Prostate gland (tissue), 2 donors: ENCODE measurements at regions not wholly inside any gene's neighbourhood (a gene's known extent, or its start where the extent isn't known, plus 50 kb on each side); places are given as distances from the start of the nearest gene placed in this dataset.

Source experiments
- DNase-seq: peaks from one replicate; pipeline ENCODE4 v3.0.0-alpha.2; 2019; ENCODE audit warnings: low spot score
- H3K27ac ChIP-seq, 2 donors: fragments of 200-600 bp; sonication (generic); 2 replicates each; pipeline ENCODE4 v1.5.1; 2017 to 2019
- H3K27me3 ChIP-seq: fragments of 200-600 bp; sonication (generic); replicated peaks from 2 replicates; pipeline ENCODE4 v1.5.1; 2019; ENCODE audit not compliant: insufficient read depth
- H3K36me3 ChIP-seq, 2 donors: fragments of 200-600 bp; sonication (generic); 1 replicate in 1 of 2; 2 replicates in 1 of 2; pipeline versions ENCODE4 v1.5.1 to v1.8.1; 2017 to 2019
- H3K4me1 ChIP-seq: fragments of 200-600 bp; sonication (generic); replicated peaks from 2 replicates; pipeline ENCODE4 v1.5.1; 2019
- H3K4me3 ChIP-seq, 2 donors: fragments of 200-600 bp; sonication (generic); 2 replicates each; pipeline ENCODE4 v1.5.1; 2017 to 2019
- H3K9me3 ChIP-seq: fragments of 200-600 bp; sonication (generic); 2 replicates; pipeline ENCODE4 v1.5.1; 2017
- POLR2A ChIP-seq: fragments of 450-650 bp; IDR thresholded peaks from one replicate; pipeline ENCODE4 v1.6.1; 2016; ENCODE audit warnings: antibody characterized with exemption, mild to moderate bottlenecking
- POLR2AphosphoS5 ChIP-seq: sonication (generic); formaldehyde crosslinking; IDR thresholded peaks from one replicate; pipeline ENCODE4 v1.6.1; 2017; ENCODE audit warnings: antibody characterized with exemption
- WGBS: methylation state at CpG from one replicate; pipeline ENCODE4 v1.1.5; 2018; 5-methylcytosine and 5-hydroxymethylcytosine counted together
- intact Hi-C: fragments of 100-400 bp; cut with DNase I; formaldehyde crosslinking; loops from one replicate; pipeline ENCODE4 v1.14.2; 2022
- TF ChIP-seq, protein P1 (sequence below), 4 experiments: fragments of 200-600 bp in 2 of 4; fragments of 450-650 bp in 2 of 4; sonication (generic) in 2 of 4; IDR thresholded peaks; 1 replicate in 3 of 4; 2 replicates in 1 of 4; pipeline ENCODE4 v1.5.1; 2016 to 2019; ENCODE audit warnings: antibody characterized with exemption in 4 of 4, mild to moderate bottlenecking in 2 of 4, moderate library complexity in 2 of 4

DNA sequence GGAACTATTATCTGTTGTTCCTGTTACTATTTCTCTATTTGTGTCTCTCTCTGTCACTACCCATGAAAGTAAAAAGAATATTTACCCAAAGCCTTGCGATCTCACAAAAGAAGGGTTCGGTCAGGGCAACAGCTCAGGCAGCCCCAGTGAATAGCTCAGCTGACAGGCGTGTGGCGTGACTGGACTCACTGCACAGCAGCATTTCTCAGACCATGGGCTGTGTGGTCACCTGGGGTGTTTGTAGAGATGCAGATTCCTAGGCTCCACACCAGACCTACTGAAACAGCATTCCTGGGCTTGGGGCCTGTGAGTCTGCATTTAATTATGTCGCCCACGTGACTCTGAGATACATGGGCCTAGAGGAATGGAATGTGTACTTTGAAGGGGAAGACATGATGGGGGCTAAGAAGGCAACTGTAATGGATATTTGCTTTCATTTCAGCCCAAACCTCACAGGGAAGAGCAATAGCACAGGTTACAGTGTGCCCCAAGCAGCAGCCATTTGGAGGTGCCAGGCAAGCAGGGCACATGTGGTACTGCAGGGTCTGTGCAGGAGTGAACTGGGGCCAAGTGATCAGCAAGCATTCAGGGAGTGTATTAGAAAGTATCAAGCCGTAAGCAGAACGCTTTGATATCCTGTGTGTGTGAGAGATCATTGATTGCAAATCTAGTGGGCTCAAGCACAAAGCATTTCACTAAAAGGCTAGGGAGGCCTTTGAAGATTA is 90.4 kb upstream of the RBMS1 start:
- peaks cover 17% of the 10 kb centered on the region for H3K4me1 ChIP-seq
- intact Hi-C loops = no loop called here
- TF ChIP-seq POLR2AphosphoS5 = no peak
- TF ChIP-seq, protein P1, sequence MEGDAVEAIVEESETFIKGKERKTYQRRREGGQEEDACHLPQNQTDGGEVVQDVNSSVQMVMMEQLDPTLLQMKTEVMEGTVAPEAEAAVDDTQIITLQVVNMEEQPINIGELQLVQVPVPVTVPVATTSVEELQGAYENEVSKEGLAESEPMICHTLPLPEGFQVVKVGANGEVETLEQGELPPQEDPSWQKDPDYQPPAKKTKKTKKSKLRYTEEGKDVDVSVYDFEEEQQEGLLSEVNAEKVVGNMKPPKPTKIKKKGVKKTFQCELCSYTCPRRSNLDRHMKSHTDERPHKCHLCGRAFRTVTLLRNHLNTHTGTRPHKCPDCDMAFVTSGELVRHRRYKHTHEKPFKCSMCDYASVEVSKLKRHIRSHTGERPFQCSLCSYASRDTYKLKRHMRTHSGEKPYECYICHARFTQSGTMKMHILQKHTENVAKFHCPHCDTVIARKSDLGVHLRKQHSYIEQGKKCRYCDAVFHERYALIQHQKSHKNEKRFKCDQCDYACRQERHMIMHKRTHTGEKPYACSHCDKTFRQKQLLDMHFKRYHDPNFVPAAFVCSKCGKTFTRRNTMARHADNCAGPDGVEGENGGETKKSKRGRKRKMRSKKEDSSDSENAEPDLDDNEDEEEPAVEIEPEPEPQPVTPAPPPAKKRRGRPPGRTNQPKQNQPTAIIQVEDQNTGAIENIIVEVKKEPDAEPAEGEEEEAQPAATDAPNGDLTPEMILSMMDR (IDR thresholded peaks at IDR 0.05) = no peak
- TF ChIP-seq POLR2A = no peak
- H3K27ac ChIP-seq = no peak overlapping the region
- H3K36me3 ChIP-seq = no peaks in the 10 kb centered on the region
- DNase-seq = no peak
- no peak overlapping the region for H3K4me3 ChIP-seq
- no peaks in the 10 kb centered on the region for H3K9me3 ChIP-seq
- 72% methylated on average over 8 of the region's 8 CpGs for WGBS
- no peaks in the 10 kb centered on the region for H3K27me3 ChIP-seq

DNA sequence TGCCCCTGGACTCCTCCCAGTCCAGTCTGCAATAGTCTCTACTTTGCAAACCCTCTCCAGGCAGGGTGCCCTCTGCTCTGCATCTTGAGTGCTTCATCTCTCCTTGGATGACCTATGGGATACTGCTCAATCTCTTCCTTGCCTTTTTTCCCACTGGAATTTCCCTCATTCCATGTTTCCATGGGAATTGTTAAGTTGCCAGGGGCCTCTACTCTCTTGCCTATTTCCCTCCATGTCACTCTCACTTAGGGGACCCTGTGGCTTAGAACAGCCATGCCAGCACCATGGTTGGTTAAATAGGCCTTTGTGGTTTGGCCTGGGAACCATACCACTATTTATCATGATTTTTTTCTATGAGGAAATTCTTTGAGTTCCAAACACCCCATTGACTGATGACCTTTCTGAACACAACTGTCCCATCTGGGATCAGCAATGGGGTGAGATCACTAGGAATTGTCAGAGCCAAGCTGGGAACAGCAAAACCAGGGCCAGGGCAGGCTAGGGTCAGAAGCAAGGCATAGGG is 91.4 kb upstream of the RBMS1 start:
- H3K27ac ChIP-seq = no peak overlapping the region
- no peak for DNase-seq
- no peaks in the 10 kb centered on the region for H3K27me3 ChIP-seq
- H3K9me3 ChIP-seq = no peaks in the 10 kb centered on the region
- no peak overlapping the region for H3K4me3 ChIP-seq
- intact Hi-C loops = no loop called here
- H3K4me1 ChIP-seq = peaks cover 17% of the 10 kb centered on the region
- H3K36me3 ChIP-seq = no peaks in the 10 kb centered on the region
- TF ChIP-seq, protein P1 (IDR thresholded peaks at IDR 0.05) = no peak
- TF ChIP-seq POLR2AphosphoS5 = no peak
- no peak for TF ChIP-seq POLR2A

DNA sequence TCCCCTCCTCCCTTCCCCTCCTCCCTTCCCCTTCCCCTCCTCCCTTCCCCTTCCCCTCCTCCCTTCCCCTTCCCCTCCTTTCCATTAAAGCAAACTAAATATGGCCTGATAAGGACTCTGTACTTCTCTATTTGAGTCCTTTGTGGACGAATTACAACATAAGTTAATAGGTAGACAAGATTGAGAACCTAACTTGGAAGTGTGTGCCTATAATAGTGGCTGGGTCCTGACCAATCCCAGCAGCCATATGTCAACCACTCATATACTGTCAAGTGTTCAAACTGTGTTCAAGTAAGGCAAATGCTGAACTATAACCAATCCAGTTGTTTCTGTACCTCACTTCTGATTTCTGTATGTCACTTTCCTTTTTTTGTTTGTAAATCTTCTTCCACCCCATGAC is 97.1 kb upstream of the RBMS1 start:
- TF ChIP-seq, protein P1 (IDR thresholded peaks at IDR 0.05) = no peak
- WGBS = 20% methylated on average over 1 of the region's 1 CpG
- intact Hi-C loops = no loop called here
- H3K27ac ChIP-seq = no peak overlapping the region
- no peaks in the 10 kb centered on the region for H3K27me3 ChIP-seq
- no peak for DNase-seq
- no peak overlapping the region for H3K4me3 ChIP-seq
- H3K36me3 ChIP-seq = no peaks in the 10 kb centered on the region
- H3K9me3 ChIP-seq = no peaks in the 10 kb centered on the region
- no peaks in the 10 kb centered on the region for H3K4me1 ChIP-seq

DNA sequence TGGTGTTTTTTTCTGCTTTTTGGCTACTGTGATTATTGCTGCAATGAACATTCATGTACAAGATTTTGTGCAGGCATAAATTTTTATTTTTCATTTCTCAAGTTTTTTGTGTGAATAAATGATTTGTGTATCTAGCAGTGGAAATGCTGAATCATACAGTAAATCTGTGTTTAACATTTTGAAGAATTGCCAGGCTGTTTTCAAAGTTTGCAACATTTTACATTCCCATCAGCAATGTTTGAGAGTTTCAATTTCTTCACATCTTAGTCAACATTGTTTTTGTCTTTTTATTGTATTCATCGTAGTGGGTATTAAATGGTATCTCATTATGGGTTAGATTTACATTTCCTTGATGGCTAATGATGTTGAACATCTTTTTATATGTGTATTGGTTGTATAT is 98.8 kb upstream of the RBMS1 start:
- Histone ChIP-seq H3K27me3 (no peaks in the 10 kb centered on the region), H3K36me3 (no peaks in the 10 kb centered on the region), H3K4me3 (no peak overlapping the region), H3K9me3 (no peaks in the 10 kb centered on the region), H3K4me1 (no peaks in the 10 kb centered on the region), H3K27ac (no peak overlapping the region)
- no peak for DNase-seq
- intact Hi-C loops = no loop called here
- TF ChIP-seq POLR2AphosphoS5 (no peak), POLR2A (no peak)
- TF ChIP-seq, protein P1 (IDR thresholded peaks at IDR 0.05) = no peak
- WGBS = 50% methylated on average over 1 of the region's 1 CpG

DNA sequence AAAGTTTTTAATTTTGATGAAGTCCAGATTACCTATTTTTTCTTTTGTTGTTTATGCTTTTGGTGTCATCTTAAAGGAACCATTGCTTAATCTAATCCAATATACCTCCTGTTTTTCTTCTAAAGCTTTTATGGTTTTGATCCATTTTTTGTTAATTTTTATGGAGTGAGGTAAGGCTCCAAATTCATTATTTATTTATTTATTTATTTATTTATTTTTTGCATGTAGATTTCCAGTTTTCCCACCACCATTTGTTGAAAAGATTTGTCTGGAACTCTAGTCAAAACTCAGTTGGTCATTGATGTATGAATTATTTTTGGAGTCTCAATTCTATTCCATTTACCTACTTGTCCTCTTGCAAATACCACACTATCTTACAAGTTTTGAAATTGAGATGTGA is 99.4 kb upstream of the RBMS1 start:
- Histone ChIP-seq H3K4me3 (no peak overlapping the region), H3K27ac (no peak overlapping the region), H3K9me3 (no peaks in the 10 kb centered on the region), H3K27me3 (no peaks in the 10 kb centered on the region), H3K4me1 (no peaks in the 10 kb centered on the region), H3K36me3 (no peaks in the 10 kb centered on the region)
- DNase-seq = no peak
- TF ChIP-seq, protein P1 (IDR thresholded peaks at IDR 0.05) = no peak
- TF ChIP-seq POLR2A (no peak), POLR2AphosphoS5 (no peak)
- intact Hi-C loops = no loop called here
